H1 (cell line): ENCODE measurements at regions not wholly inside any gene's neighbourhood (a gene's known extent, or its start where the extent isn't known, plus 50 kb on each side); places are given as distances from the start of the nearest gene placed in this dataset.
"Not testable (repeated sequence)": the region's sequence is repeated elsewhere in the genome, so short reads cannot be mapped to it uniquely, and the experiment has no call there.

Source experiments
- BACH1 ChIP-seq: IDR thresholded peaks from 2 replicates; pipeline ENCODE4 v1.6.1; 2012; ENCODE audit warnings: low read length, improper control_type of control experiment
- CEBPB ChIP-seq: IDR thresholded peaks from 2 replicates; pipeline ENCODE4 v1.6.1; 2012; ENCODE audit warnings: low read depth, low read length
- EP300 ChIP-seq, 2 experiments: IDR thresholded peaks; 1 replicate in 1 of 2; 2 replicates in 1 of 2; pipeline ENCODE4 v1.6.1; 2011 to 2012; ENCODE audit warnings: low read depth in 2 of 2, low read length in 2 of 2, mild to moderate bottlenecking in 2 of 2, borderline replicate concordance in 1 of 2, inconsistent platforms in 1 of 2, moderate library complexity in 1 of 2
- POLR2A ChIP-seq, 2 experiments: IDR thresholded peaks; 1 replicate in 1 of 2; 2 replicates in 1 of 2; pipeline ENCODE4 v1.6.1; 2011; ENCODE audit warnings: low read depth in 2 of 2, low read length in 2 of 2, mild to moderate bottlenecking in 2 of 2; ENCODE audit errors: control extremely low read depth in 1 of 2
- SRF ChIP-seq: IDR thresholded peaks from 2 replicates; pipeline ENCODE4 v1.6.1; 2011; ENCODE audit warnings: mild to moderate bottlenecking, low read depth, low read length, moderate library complexity
- YY1 ChIP-seq: IDR thresholded peaks from 2 replicates; pipeline ENCODE4 v1.6.1; 2011; ENCODE audit warnings: low read depth, mild to moderate bottlenecking, low read length
- ZNF274 ChIP-seq: IDR thresholded peaks from 2 replicates; pipeline ENCODE4 v1.7.0; 2012; ENCODE audit warnings: low read length, borderline replicate concordance; ENCODE audit errors: extremely low read depth
- TF ChIP-seq, protein P1 (sequence below): IDR thresholded peaks from 2 replicates; pipeline ENCODE4 v1.6.1; 2012; ENCODE audit warnings: inconsistent platforms
- TF ChIP-seq, protein P2 (sequence below), 3 experiments: IDR thresholded peaks; 1 replicate in 2 of 3; 2 replicates in 1 of 3; pipeline versions ENCODE4 v1.5.1 to v1.6.1; 2011; ENCODE audit warnings: low read length in 3 of 3, mild to moderate bottlenecking in 3 of 3, inconsistent platforms in 2 of 3, low read depth in 1 of 3, moderate library complexity in 1 of 3; ENCODE audit not compliant: insufficient read depth in 1 of 3; ENCODE audit errors: control extremely low read depth in 1 of 3
- TF ChIP-seq, protein P3 (sequence below): IDR thresholded peaks from 2 replicates; pipeline ENCODE4 v1.6.1; 2012; ENCODE audit warnings: inconsistent platforms

DNA sequence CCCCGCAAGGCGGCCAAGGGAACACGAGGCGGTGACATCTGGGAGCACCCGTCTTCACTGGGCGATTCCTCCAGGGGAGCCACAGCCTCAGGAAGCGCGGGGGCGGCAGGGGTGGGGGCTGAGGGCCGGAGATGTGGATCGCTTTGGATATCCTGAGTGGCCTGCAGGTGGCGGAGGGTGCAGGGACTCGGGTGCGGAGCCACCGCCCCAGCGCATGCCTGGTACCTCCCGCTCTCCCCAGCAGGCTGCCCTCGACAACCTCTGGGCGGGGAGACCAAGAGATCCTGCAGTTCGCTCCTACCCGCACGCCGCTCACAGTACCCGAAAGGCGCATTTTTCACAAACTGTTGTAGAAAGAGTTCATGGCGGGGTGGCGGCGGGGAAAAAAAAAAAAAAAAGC, 162.9 kb upstream of the PRKX start:
- not testable (repeated sequence) for TF ChIP-seq SRF; POLR2A (IDR thresholded peaks at IDR 0.05; ENCODE audit: control extremely low read depth in 1 of 2, low read depth in 2 of 2, low read length in 2 of 2); ZNF274; EP300 (IDR thresholded peaks at IDR 0.05; ENCODE audit: borderline replicate concordance in 1 of 2, low read depth in 2 of 2, low read length in 2 of 2); YY1; CEBPB; BACH1
- TF ChIP-seq, protein P1, sequence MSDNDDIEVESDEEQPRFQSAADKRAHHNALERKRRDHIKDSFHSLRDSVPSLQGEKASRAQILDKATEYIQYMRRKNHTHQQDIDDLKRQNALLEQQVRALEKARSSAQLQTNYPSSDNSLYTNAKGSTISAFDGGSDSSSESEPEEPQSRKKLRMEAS, result not testable (repeated sequence)
- TF ChIP-seq, protein P2, sequence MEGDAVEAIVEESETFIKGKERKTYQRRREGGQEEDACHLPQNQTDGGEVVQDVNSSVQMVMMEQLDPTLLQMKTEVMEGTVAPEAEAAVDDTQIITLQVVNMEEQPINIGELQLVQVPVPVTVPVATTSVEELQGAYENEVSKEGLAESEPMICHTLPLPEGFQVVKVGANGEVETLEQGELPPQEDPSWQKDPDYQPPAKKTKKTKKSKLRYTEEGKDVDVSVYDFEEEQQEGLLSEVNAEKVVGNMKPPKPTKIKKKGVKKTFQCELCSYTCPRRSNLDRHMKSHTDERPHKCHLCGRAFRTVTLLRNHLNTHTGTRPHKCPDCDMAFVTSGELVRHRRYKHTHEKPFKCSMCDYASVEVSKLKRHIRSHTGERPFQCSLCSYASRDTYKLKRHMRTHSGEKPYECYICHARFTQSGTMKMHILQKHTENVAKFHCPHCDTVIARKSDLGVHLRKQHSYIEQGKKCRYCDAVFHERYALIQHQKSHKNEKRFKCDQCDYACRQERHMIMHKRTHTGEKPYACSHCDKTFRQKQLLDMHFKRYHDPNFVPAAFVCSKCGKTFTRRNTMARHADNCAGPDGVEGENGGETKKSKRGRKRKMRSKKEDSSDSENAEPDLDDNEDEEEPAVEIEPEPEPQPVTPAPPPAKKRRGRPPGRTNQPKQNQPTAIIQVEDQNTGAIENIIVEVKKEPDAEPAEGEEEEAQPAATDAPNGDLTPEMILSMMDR (IDR thresholded peaks at IDR 0.05; ENCODE audit: control extremely low read depth in 1 of 3, insufficient read depth in 1 of 3, low read depth in 1 of 3, low read length in 3 of 3), result not testable (repeated sequence)
- TF ChIP-seq, protein P3, sequence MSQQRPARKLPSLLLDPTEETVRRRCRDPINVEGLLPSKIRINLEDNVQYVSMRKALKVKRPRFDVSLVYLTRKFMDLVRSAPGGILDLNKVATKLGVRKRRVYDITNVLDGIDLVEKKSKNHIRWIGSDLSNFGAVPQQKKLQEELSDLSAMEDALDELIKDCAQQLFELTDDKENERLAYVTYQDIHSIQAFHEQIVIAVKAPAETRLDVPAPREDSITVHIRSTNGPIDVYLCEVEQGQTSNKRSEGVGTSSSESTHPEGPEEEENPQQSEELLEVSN, result not testable (repeated sequence)
